ENCODE measurements at regions not wholly inside any gene's neighbourhood (a gene's known extent, or its start where the extent isn't known, plus 50 kb on each side); places are given as distances from the start of the nearest gene placed in this dataset.

DNA sequence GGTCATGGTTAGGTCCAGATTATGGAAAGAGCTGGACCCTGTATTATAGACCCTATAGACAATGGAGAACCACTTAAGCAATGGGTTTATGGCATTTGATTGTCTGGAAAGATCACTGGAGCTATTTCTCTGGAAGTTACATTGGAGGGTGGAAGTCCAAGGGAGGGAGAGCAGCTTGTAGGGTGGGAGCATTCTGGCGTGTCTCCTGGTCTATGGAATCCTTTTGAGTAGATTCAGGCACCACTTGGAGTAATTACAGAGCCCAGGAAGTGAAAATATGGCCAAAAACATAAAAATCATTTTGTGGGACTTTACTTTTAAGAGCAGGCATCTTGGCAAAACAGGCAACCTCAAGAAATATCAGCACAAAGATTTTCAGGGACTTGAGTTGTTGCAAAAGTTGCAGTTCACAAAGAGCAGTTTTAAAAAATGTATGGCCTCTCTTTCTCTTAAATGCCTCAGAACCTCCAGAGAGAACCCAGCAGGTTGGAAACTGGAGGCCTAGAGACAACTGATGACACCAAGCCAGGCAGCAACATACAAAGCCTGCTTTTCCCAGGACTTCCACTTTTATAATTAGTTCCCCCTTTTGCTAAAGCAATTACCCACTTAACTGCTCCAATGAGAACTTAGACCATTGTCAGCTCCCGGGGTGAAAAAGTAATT lies 331.0 kb downstream of the MYCN start:
- no peaks in the 10 kb centered on the region for H3K36me3 ChIP-seq (ENCODE audit: insufficient read depth, insufficient read length, low read length)
- H3K9ac ChIP-seq (ENCODE audit: insufficient read length, low read depth) = no peak overlapping the region
- peaks cover 8% of the 10 kb centered on the region; the same call in 1 of the 2 replicates for H3K9me3 ChIP-seq (ENCODE audit: insufficient read depth, low read length)
- no peaks in the 10 kb centered on the region for H3K27me3 ChIP-seq (ENCODE audit: insufficient read depth, insufficient read length)
- no peaks in the 10 kb centered on the region for H3K4me1 ChIP-seq (ENCODE audit: insufficient read depth, insufficient read length)
- H3K4me3 ChIP-seq (ENCODE audit: insufficient read length, low read depth) = no peak overlapping the region
- TF ChIP-seq SUZ12 (IDR thresholded peaks at IDR 0.05; ENCODE audit: extremely low read depth, insufficient read depth, insufficient read length) = no peak
- TF ChIP-seq YY1 (IDR thresholded peaks at IDR 0.05; ENCODE audit: insufficient read depth, insufficient read length) = no peak
- TF ChIP-seq ZNF274 (IDR thresholded peaks at IDR 0.05; ENCODE audit: low read depth, low read length) = no peak
- DNase-seq (ENCODE audit: low read depth, low spot score) = no peak

DNA sequence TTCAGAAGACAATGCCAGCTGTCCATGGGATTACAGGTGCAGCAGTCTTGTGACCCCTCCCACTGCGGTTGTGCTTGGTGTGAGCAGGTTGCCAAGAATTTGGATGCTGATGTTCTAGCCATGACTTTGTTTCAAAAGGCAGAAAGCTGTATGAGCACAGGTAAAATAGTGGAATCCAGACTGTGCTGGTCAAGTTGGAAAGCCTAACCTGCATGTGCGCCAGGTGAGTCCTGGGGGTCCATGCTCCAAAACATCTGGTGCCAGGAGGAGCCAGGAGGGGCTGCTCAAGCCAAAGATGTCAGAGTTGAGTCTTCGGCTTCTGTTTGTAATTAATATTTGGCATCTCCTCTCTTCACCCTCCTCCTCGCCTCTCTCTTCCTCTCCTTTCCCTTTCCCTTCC lies 330.1 kb downstream of the MYCN start:
- Histone ChIP-seq H3K4me1 (ENCODE audit: insufficient read depth, insufficient read length) (no peaks in the 10 kb centered on the region), H3K9ac (ENCODE audit: insufficient read length, low read depth) (no peak overlapping the region), H3K4me3 (ENCODE audit: insufficient read length, low read depth) (no peak overlapping the region), H3K27me3 (ENCODE audit: insufficient read depth, insufficient read length) (no peaks in the 10 kb centered on the region), H3K36me3 (ENCODE audit: insufficient read depth, insufficient read length, low read length) (no peaks in the 10 kb centered on the region), H3K9me3 (ENCODE audit: insufficient read depth, low read length) (peaks cover 8% of the 10 kb centered on the region; the same call in 1 of the 2 replicates)
- TF ChIP-seq YY1 (IDR thresholded peaks at IDR 0.05; ENCODE audit: insufficient read depth, insufficient read length) (no peak), ZNF274 (IDR thresholded peaks at IDR 0.05; ENCODE audit: low read depth, low read length) (no peak), SUZ12 (IDR thresholded peaks at IDR 0.05; ENCODE audit: extremely low read depth, insufficient read depth, insufficient read length) (no peak)
- no peak for DNase-seq (ENCODE audit: low read depth, low spot score)

DNA sequence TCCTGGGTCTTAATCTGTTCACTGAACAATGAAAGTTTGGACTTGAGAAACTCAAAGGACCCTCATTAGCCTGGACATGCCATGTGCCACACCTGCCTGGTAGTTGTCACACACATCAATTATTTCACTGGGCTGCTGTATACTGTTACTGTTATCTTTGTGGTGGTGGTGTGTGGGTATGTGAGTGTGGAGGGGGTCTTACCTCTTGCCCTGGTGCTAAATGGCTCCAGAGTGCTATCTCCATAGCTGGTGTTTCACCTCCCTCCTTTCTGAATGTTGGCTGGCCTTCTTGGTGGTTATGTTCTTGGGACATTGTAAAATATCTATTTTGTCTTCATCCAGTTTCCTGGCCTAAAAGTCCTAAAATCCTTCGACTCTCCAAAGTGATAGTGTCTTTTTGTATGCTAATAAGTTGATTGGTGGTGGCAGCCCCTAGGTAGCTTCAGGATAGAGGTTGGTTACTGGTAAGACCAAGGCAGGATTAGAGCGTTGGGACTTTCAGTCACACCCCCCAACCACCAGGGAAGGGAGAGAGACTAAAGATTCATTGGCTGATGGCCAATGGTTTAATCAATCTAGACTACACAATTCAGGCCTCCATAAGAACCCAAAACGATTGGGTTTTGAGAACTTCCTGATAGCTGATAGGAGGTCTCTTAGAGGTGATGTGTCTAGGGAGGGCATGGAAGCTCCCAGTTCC lies 328.1 kb downstream of the MYCN start:
- no peak overlapping the region for H3K9ac ChIP-seq (ENCODE audit: insufficient read length, low read depth)
- no peak for TF ChIP-seq ZNF274 (IDR thresholded peaks at IDR 0.05; ENCODE audit: low read depth, low read length)
- no peak for TF ChIP-seq SUZ12 (IDR thresholded peaks at IDR 0.05; ENCODE audit: extremely low read depth, insufficient read depth, insufficient read length)
- no peak for TF ChIP-seq YY1 (IDR thresholded peaks at IDR 0.05; ENCODE audit: insufficient read depth, insufficient read length)
- no peaks in the 10 kb centered on the region for H3K4me1 ChIP-seq (ENCODE audit: insufficient read depth, insufficient read length)
- H3K27me3 ChIP-seq (ENCODE audit: insufficient read depth, insufficient read length) = no peaks in the 10 kb centered on the region
- H3K4me3 ChIP-seq (ENCODE audit: insufficient read length, low read depth) = no peak overlapping the region
- H3K9me3 ChIP-seq (ENCODE audit: insufficient read depth, low read length) = peaks cover 8% of the 10 kb centered on the region; the same call in 1 of the 2 replicates
- DNase-seq (ENCODE audit: low read depth, low spot score) = no peak
- no peaks in the 10 kb centered on the region for H3K36me3 ChIP-seq (ENCODE audit: insufficient read depth, insufficient read length, low read length)

DNA sequence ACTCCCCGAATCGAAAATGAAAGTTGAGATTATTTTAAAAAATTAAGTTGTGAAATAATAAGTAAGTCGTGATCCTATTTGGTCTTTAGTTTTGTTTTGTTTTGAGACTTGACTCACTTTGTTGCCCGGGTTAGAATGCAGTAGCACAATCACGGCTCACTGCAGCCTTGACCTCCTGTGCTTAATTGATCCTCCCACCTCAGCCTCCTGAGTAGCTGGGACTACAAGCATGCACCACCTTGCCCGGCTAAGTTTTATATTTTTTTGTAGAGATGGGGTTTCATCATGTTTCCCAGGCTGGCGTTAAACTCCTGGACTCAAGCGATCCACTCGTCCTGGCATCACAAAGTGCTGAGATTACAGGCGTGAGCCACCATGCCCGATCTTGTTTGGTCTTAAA lies 326.2 kb downstream of the MYCN start:
- Histone ChIP-seq H3K27me3 (ENCODE audit: insufficient read depth, insufficient read length) (no peaks in the 10 kb centered on the region), H3K36me3 (ENCODE audit: insufficient read depth, insufficient read length, low read length) (no peaks in the 10 kb centered on the region), H3K4me1 (ENCODE audit: insufficient read depth, insufficient read length) (no peaks in the 10 kb centered on the region), H3K9ac (ENCODE audit: insufficient read length, low read depth) (no peak overlapping the region), H3K9me3 (ENCODE audit: insufficient read depth, low read length) (peaks cover 8% of the 10 kb centered on the region; the same call in 1 of the 2 replicates), H3K4me3 (ENCODE audit: insufficient read length, low read depth) (no peak overlapping the region)
- DNase-seq (ENCODE audit: low read depth, low spot score) = no peak
- TF ChIP-seq ZNF274 (IDR thresholded peaks at IDR 0.05; ENCODE audit: low read depth, low read length) = no peak

DNA sequence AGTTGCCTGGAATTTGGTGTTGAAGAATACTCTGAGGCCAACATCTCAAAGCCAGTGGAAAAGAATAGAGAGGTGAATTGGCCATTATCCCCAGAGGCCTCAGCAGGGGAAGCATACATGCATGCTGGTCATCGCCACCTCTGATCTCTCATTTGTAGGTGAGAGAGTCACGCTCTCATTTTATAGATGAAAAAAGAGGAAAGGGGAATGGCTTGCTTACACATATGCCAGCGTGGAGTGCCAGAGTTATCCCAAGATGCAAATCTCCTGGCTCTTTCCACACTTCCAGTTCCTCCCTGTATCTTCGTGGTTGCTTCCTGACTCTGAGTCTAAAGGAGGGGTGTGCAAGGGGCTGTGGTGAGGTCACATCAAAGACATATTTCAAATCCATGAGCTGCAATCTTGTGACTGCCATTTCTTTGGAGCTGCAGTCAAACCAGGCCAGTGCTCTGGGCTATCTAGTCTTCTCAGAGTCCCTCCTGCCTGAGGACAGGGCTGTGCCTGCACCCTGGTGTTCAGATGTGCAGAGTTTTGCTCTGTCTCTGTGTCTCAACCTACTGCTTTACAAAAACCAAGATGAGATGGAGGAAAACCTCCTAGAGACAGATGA lies 324.7 kb downstream of the MYCN start:
- no peak overlapping the region for H3K9ac ChIP-seq (ENCODE audit: insufficient read length, low read depth)
- no peaks in the 10 kb centered on the region for H3K36me3 ChIP-seq (ENCODE audit: insufficient read depth, insufficient read length, low read length)
- peaks cover 8% of the 10 kb centered on the region; the same call in 1 of the 2 replicates for H3K9me3 ChIP-seq (ENCODE audit: insufficient read depth, low read length)
- no peak for DNase-seq (ENCODE audit: low read depth, low spot score)
- no peaks in the 10 kb centered on the region for H3K4me1 ChIP-seq (ENCODE audit: insufficient read depth, insufficient read length)
- no peak for TF ChIP-seq ZNF274 (IDR thresholded peaks at IDR 0.05; ENCODE audit: low read depth, low read length)
- no peak for TF ChIP-seq SUZ12 (IDR thresholded peaks at IDR 0.05; ENCODE audit: extremely low read depth, insufficient read depth, insufficient read length)
- no peak for TF ChIP-seq YY1 (IDR thresholded peaks at IDR 0.05; ENCODE audit: insufficient read depth, insufficient read length)
- H3K4me3 ChIP-seq (ENCODE audit: insufficient read length, low read depth) = no peak overlapping the region
- H3K27me3 ChIP-seq (ENCODE audit: insufficient read depth, insufficient read length) = no peaks in the 10 kb centered on the region

DNA sequence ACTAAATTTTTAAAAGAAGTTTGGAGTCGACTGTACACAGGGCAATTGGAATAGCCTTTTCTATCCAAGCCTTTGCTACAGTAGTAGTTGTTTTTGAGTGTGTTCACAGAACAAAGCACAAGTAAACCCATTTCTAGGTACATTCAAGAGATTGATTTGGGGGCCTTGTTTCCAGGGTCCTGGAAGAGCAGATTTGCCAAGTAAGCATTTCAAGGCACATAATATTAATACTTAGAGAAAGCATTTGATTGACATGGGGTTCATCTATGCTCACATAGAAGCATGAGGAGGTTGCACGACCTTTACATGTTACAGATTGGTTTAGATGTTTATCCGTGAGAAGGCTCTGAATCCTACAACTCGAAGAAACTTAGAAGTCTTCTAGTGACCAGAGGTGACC lies 324.1 kb downstream of the MYCN start:
- DNase-seq (ENCODE audit: low read depth, low spot score) = no peak
- H3K9me3 ChIP-seq (ENCODE audit: insufficient read depth, low read length) = peaks cover 8% of the 10 kb centered on the region; the same call in 1 of the 2 replicates
- H3K36me3 ChIP-seq (ENCODE audit: insufficient read depth, insufficient read length, low read length) = no peaks in the 10 kb centered on the region
- no peak for TF ChIP-seq ZNF274 (IDR thresholded peaks at IDR 0.05; ENCODE audit: low read depth, low read length)
- no peak for TF ChIP-seq SUZ12 (IDR thresholded peaks at IDR 0.05; ENCODE audit: extremely low read depth, insufficient read depth, insufficient read length)
- H3K27me3 ChIP-seq (ENCODE audit: insufficient read depth, insufficient read length) = no peaks in the 10 kb centered on the region
- no peak overlapping the region for H3K4me3 ChIP-seq (ENCODE audit: insufficient read length, low read depth)
- no peaks in the 10 kb centered on the region for H3K4me1 ChIP-seq (ENCODE audit: insufficient read depth, insufficient read length)
- H3K9ac ChIP-seq (ENCODE audit: insufficient read length, low read depth) = no peak overlapping the region

DNA sequence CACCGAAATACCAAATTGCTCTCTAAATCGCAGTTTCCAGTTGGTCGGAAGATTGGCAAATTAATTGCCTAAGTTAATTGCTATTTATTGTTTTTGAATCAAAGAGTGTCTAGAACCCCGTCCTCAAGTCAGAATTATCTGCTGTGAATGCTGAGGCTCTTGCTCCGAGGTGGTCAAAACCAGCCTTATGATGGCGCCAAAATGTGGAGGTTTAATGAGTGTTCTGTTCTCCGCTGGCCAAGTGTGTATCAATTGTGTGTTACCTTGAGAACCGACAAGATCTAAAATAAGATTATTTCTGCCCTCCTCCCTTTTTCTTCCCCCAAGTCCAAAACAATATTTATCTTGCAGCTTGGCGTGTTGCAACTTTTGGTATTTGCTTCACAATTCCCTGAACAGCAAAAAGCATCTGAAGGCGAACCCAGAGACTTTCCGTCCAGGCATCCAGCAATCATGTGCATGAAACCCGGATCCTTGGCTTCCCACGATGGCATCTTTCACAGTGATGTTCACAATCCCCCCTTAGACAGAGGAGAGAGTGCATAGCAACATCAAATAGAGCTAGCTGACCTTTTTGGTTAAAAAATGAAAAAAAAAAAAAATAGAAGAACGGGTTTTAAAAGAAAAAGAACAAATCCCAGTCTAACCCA lies 323.0 kb downstream of the MYCN start:
- Histone ChIP-seq H3K4me1 (ENCODE audit: insufficient read depth, insufficient read length) (no peaks in the 10 kb centered on the region), H3K9me3 (ENCODE audit: insufficient read depth, low read length) (peaks cover 8% of the 10 kb centered on the region; the same call in 1 of the 2 replicates), H3K9ac (ENCODE audit: insufficient read length, low read depth) (no peak overlapping the region), H3K4me3 (ENCODE audit: insufficient read length, low read depth) (no peak overlapping the region), H3K27me3 (ENCODE audit: insufficient read depth, insufficient read length) (no peaks in the 10 kb centered on the region), H3K36me3 (ENCODE audit: insufficient read depth, insufficient read length, low read length) (no peaks in the 10 kb centered on the region)
- DNase-seq (ENCODE audit: low read depth, low spot score) = no peak
- no peak for TF ChIP-seq ZNF274 (IDR thresholded peaks at IDR 0.05; ENCODE audit: low read depth, low read length)
- TF ChIP-seq SUZ12 (IDR thresholded peaks at IDR 0.05; ENCODE audit: extremely low read depth, insufficient read depth, insufficient read length) = no peak
- no peak for TF ChIP-seq YY1 (IDR thresholded peaks at IDR 0.05; ENCODE audit: insufficient read depth, insufficient read length)
